Gastrocnemius medialis (tissue), 4 donors: ENCODE measurements at regions not wholly inside any gene's neighbourhood (a gene's known extent, or its start where the extent isn't known, plus 50 kb on each side); places are given as distances from the start of the nearest gene placed in this dataset.

Experiments
- ATAC-seq, 2 donors: fragments of 150-250 bp; one replicate each; pipeline ENCODE4 v1.9.1; 2016
- DNase-seq, 2 donors: peaks; one replicate each; pipeline ENCODE4 v3.0.0-alpha.2; 2019
- H3K27ac ChIP-seq, 4 donors: fragments of 200-600 bp; sonication (generic); 1 replicate in 1 of 4; 2 replicates in 3 of 4; pipeline ENCODE4 v1.5.1; 2016 to 2018; ENCODE audit warnings: mild to moderate bottlenecking in 2 of 4, moderate library complexity in 1 of 4
- H3K27me3 ChIP-seq, 3 donors: fragments of 200-600 bp; sonication (generic) in 2 of 3; 1 replicate in 1 of 3; 2 replicates in 2 of 3; pipeline versions ENCODE4 v1.5.1 to v1.6.0; 2016 to 2019; ENCODE audit warnings: mild to moderate bottlenecking in 1 of 3, moderate library complexity in 1 of 3
- H3K36me3 ChIP-seq, 2 donors: fragments of 200-600 bp; sonication (generic) in 1 of 2; one replicate each; pipeline ENCODE4 v1.5.1; 2017 to 2018
- H3K4me1 ChIP-seq, 2 donors: fragments of 200-600 bp; sonication (generic) in 1 of 2; one replicate each; pipeline ENCODE4 v1.5.1; 2016 to 2017; ENCODE audit warnings: mild to moderate bottlenecking in 2 of 2
- H3K4me3 ChIP-seq, 4 donors: fragments of 200-600 bp; sonication (generic) in 3 of 4; 1 replicate in 1 of 4; 2 replicates in 3 of 4; pipeline ENCODE4 v1.5.1; 2016 to 2019; ENCODE audit warnings: mild to moderate bottlenecking in 2 of 4
- H3K9me3 ChIP-seq, 3 donors: fragments of 200-600 bp; sonication (generic) in 2 of 3; 1 replicate in 1 of 3; 2 replicates in 2 of 3; pipeline ENCODE4 v1.5.1; 2016 to 2019
- POLR2A ChIP-seq, 2 donors: fragments of 450-650 bp; IDR thresholded peaks; one replicate each; pipeline ENCODE4 v1.6.1; 2017; ENCODE audit warnings: antibody characterized with exemption in 2 of 2, mild to moderate bottlenecking in 2 of 2, moderate library complexity in 2 of 2
- in situ Hi-C, 4 donors: fragments of 200-750 bp; cut with MboI; loops; one replicate each; pipeline versions ENCODE4 v1.15.0 to v1.8.0; 2017; ENCODE audit warnings: low sequenced_read_pairs in 4 of 4
- intact Hi-C: fragments of 100-400 bp; cut with DNase I; formaldehyde crosslinking; loops from one replicate; pipeline ENCODE4 v1.15.1; 2023; ENCODE audit warnings: low total_unique reads
- TF ChIP-seq, protein P1 (sequence below), 5 experiments: fragments of 450-650 bp in 3 of 5; fragments of 200-600 bp in 2 of 5; sonication (generic) in 2 of 5; IDR thresholded peaks in 4 of 5; conservative IDR thresholded peaks in 1 of 5; 1 replicate in 4 of 5; 2 replicates in 1 of 5; pipeline ENCODE4 v1.5.1; 2016 to 2019; ENCODE audit warnings: antibody characterized with exemption in 5 of 5, mild to moderate bottlenecking in 3 of 5, moderate library complexity in 3 of 5

DNA sequence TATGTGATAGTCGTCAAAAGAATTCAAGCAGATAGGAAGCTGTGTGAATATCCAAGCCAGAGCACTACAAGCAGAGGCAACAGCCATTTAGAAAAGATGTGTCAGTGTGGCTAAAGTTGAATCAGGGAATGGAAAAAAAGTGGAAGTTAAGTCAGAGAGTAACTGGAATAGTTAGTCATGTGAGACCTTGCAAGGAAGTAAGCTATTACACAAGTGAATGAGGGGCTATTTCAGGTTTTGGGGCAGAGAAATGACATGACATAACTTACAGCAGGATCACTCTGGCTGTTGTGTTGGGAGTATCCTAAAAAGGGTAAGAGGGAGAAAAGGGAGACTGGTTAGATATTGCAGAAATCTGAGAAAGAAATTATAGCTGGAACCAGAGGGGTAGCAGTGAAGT, 236.6 kb upstream of the PCDH18 start:
- Histone ChIP-seq H3K27me3 (no peaks in the 10 kb centered on the region), H3K4me1 (no peaks in the 10 kb centered on the region), H3K4me3 (no peak overlapping the region), H3K36me3 (no peaks in the 10 kb centered on the region), H3K27ac (no peak overlapping the region), H3K9me3 (no peaks in the 10 kb centered on the region)
- ATAC-seq (no peak), DNase-seq (no peak)
- no peak for TF ChIP-seq POLR2A (IDR thresholded peaks at IDR 0.05)
- TF ChIP-seq, protein P1, sequence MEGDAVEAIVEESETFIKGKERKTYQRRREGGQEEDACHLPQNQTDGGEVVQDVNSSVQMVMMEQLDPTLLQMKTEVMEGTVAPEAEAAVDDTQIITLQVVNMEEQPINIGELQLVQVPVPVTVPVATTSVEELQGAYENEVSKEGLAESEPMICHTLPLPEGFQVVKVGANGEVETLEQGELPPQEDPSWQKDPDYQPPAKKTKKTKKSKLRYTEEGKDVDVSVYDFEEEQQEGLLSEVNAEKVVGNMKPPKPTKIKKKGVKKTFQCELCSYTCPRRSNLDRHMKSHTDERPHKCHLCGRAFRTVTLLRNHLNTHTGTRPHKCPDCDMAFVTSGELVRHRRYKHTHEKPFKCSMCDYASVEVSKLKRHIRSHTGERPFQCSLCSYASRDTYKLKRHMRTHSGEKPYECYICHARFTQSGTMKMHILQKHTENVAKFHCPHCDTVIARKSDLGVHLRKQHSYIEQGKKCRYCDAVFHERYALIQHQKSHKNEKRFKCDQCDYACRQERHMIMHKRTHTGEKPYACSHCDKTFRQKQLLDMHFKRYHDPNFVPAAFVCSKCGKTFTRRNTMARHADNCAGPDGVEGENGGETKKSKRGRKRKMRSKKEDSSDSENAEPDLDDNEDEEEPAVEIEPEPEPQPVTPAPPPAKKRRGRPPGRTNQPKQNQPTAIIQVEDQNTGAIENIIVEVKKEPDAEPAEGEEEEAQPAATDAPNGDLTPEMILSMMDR (IDR thresholded peaks at IDR 0.05 in 4 of 5, conservative IDR thresholded peaks at IDR 0.05 in 1 of 5), result no peak
- intact Hi-C loops (no loop called here), in situ Hi-C loops (no loop called here)

DNA sequence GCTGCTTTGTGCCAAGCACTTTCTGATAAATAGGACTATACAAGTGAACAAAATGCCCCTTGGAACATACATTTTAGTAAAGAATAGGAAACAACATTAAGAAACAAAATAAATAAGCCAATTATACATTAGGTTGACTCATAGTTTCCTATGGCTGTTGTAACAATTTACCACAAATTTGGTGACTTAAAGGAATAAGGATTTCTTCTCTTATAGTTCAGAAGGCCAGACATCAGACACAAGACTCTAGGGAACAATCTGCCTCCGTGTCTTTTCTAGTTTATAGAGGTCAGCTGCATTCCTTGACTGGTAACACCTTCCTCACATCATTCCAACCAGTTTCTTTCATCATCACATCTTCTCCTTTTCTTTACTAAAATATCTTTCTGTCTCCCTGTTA, 235.9 kb upstream of the PCDH18 start:
- intact Hi-C loops, result no loop called here
- in situ Hi-C loops, result no loop called here
- Histone ChIP-seq H3K27me3 (no peaks in the 10 kb centered on the region), H3K9me3 (no peaks in the 10 kb centered on the region), H3K36me3 (no peaks in the 10 kb centered on the region), H3K4me1 (no peaks in the 10 kb centered on the region), H3K27ac (no peak overlapping the region), H3K4me3 (no peak overlapping the region)
- DNase-seq, result no peak
- TF ChIP-seq, protein P1 (IDR thresholded peaks at IDR 0.05 in 4 of 5, conservative IDR thresholded peaks at IDR 0.05 in 1 of 5), result no peak
- no peak for TF ChIP-seq POLR2A (IDR thresholded peaks at IDR 0.05)
- ATAC-seq, result no peak

DNA sequence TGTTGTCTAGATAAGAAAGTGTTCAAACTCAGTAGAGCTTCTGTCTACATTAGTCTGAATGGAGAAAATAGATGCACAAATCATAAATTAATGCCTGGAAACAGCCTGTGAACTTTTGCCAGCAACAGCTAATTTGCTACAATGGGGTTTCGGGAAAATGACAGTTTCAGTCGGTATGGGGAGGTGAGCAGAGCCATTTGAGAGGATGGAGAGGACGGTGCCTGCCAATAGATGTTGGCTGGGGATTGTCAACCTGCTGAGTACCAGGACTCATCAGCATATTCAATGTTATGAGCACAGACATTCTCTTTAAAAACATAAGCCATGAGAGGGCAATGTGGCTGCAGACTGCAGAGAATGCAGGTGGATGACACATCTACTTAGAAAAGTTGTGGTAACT, 230.3 kb upstream of the PCDH18 start:
- H3K9me3 ChIP-seq, result no peaks in the 10 kb centered on the region
- DNase-seq (no peak), ATAC-seq (no peak)
- intact Hi-C loops (no loop called here), in situ Hi-C loops (no loop called here)
- H3K4me3 ChIP-seq, result no peak overlapping the region
- no peak for TF ChIP-seq POLR2A (IDR thresholded peaks at IDR 0.05)
- TF ChIP-seq, protein P1 (IDR thresholded peaks at IDR 0.05 in 4 of 5, conservative IDR thresholded peaks at IDR 0.05 in 1 of 5), result no peak
- no peak overlapping the region for H3K27ac ChIP-seq
- no peaks in the 10 kb centered on the region for H3K27me3 ChIP-seq
- H3K4me1 ChIP-seq, result no peaks in the 10 kb centered on the region
- H3K36me3 ChIP-seq, result no peaks in the 10 kb centered on the region

DNA sequence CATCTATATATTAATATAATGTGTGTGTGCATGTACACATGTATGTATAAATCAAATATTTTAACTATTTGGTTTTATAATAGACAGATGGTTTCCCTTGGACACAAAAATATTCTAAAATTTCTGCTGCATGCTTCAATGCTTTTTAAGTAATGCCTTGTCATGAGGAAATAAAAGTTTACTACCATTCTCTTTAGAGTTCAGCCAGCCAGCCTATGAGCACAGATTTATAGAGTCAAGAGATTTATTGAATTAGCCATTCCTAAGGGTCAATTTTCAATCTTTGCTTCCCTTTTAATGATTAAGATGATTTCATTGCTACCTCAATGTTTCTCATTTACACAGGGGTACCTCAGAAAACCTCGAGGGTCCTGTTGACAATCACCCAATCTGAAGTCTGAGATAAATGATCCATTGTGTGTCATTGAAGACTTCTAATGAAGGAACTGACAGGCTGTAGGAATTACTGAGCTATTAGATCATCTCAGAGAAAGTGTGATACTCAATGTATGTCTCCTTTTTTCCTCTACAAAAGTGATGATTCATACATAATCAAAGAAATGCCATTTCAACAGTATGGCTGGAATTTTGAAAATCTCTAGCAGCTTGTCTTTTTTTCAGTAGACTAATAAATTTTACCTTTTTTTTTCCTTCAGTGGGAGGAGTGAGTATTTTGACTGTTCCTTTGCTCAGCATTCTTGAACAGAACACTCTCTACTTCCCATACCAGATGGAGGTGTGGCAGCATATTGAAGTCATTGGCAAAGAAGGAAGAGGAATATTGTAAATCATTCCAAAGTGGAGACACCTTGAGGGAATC, 222.6 kb upstream of the PCDH18 start:
- no peaks in the 10 kb centered on the region for H3K9me3 ChIP-seq
- DNase-seq (no peak), ATAC-seq (no peak)
- in situ Hi-C loops, result no loop called here
- H3K36me3 ChIP-seq, result no peaks in the 10 kb centered on the region
- H3K4me3 ChIP-seq, result no peak overlapping the region
- intact Hi-C loops, result no loop called here
- H3K27me3 ChIP-seq, result no peaks in the 10 kb centered on the region
- no peak for TF ChIP-seq POLR2A (IDR thresholded peaks at IDR 0.05)
- TF ChIP-seq, protein P1 (IDR thresholded peaks at IDR 0.05 in 4 of 5, conservative IDR thresholded peaks at IDR 0.05 in 1 of 5), result no peak
- no peak overlapping the region for H3K27ac ChIP-seq
- no peaks in the 10 kb centered on the region for H3K4me1 ChIP-seq

DNA sequence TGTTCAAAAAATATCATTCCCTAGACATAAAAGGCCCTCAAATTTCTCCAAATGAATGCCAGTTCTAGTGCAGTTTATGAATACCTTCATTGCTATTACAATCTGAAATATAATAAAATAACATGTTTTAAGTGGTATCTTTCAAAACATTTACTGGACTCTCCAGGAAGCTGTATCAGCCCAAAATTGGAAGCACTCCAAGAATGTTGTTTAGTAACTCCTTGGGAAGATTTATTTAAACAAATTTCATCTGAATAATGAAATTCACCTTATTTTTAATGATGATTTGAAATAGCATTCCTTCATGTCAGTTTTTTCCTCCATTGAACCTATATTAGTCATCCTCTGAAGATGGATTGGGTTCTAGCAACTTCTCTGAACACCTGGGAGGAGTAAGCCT, 217.2 kb upstream of the PCDH18 start:
- Histone ChIP-seq H3K27ac (no peak overlapping the region), H3K4me3 (no peak overlapping the region), H3K4me1 (no peaks in the 10 kb centered on the region), H3K36me3 (no peaks in the 10 kb centered on the region), H3K27me3 (no peaks in the 10 kb centered on the region), H3K9me3 (no peaks in the 10 kb centered on the region)
- TF ChIP-seq POLR2A (IDR thresholded peaks at IDR 0.05), result no peak
- TF ChIP-seq, protein P1 (IDR thresholded peaks at IDR 0.05 in 4 of 5, conservative IDR thresholded peaks at IDR 0.05 in 1 of 5), result no peak
- DNase-seq (no peak), ATAC-seq (no peak)
- intact Hi-C loops (no loop called here), in situ Hi-C loops (no loop called here)
